ENCODE measurements at regions not wholly inside any gene's neighbourhood (a gene's known extent, or its start where the extent isn't known, plus 50 kb on each side); places are given as distances from the start of the nearest gene placed in this dataset.
"Not testable (repeated sequence)": the region's sequence is repeated elsewhere in the genome, so short reads cannot be mapped to it uniquely, and the experiment has no call there.

DNA sequence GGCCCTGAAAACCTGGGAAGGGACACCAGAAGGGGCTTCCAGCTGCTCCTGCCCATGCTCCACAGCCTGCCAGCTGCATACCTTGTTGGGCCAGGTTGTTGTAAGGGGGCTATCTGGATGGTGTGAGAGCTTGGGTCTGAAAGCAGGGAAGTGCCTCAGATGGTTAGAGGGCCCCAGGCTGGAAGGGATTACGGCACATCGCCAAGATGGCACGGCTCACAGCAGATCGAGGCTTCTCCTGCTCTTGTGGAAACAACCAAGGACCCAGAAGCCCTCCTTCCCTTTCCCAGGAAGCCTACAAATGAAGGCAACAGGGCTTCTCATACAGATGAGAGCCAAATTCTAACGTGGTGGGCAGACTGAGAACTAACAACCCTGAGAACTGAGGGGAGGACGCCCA lies 121.7 kb upstream of the ADCY2 start:
- DNase-seq (ENCODE audit: low read depth in 2 of 2): no peak

- not testable (repeated sequence) for DNase-seq (ENCODE audit: low read depth in 2 of 2)
These were observed 106.3 kb upstream of the ADCY2 start for GRCh38 chr5:7289634-7290033.

DNA sequence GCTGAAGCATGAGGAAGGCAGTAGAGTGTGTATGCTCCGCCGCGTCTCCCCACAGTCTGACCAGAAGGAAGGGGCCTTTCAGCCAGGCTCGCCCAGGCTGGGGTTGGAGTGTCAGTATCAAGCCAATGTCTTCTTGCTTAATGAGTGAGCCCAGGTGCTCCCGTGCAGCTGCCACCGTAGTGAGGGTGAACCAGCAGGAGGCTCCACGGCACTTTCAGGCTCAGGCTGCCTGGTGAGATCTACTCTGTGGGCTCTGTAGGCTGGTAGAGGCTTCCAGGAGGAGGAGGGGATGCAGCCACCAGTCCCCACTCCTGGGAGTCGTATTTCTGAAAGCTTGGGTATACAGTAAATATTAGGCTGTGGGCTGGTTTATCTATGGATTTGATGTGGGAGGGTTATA lies 98.1 kb upstream of the ADCY2 start:
- not testable (repeated sequence) for DNase-seq (ENCODE audit: low read depth in 2 of 2)

GRCh38 chr5:7299731-7300130 lies 96.2 kb upstream of the ADCY2 start:
- not testable (repeated sequence) for DNase-seq (ENCODE audit: low read depth in 2 of 2)

- DNase-seq (ENCODE audit: low read depth in 2 of 2): not testable (repeated sequence)
These were observed 90.8 kb upstream of the ADCY2 start for GRCh38 chr5:7305000-7305674.

DNA sequence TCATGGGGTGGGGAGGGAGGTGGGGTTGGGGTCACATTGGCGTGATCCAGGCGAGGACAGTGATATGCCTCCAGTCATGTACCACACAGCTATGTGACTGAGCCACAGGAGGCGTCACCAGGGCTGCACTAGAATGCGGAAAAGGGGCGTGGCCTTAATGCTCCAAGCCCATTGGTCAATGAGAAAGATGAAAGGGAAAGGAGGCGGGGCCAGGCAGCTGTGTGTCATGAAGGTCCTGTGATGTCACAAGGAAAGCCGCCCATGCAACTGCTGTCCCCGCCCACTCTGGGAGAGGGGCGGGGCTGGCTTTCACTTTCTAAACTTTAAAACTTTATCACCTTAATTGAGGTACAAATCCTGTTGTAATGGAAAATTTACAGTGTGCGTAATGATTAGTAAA lies 89.4 kb upstream of the ADCY2 start:
- DNase-seq (ENCODE audit: low read depth in 2 of 2): not testable (repeated sequence)

- DNase-seq (ENCODE audit: low read depth in 2 of 2): not testable (repeated sequence)
These were observed 88.2 kb upstream of the ADCY2 start for GRCh38 chr5:7307709-7308108.

- not testable (repeated sequence) for DNase-seq (ENCODE audit: low read depth in 2 of 2)
These were observed 86.2 kb upstream of the ADCY2 start for GRCh38 chr5:7309715-7310114.

DNA sequence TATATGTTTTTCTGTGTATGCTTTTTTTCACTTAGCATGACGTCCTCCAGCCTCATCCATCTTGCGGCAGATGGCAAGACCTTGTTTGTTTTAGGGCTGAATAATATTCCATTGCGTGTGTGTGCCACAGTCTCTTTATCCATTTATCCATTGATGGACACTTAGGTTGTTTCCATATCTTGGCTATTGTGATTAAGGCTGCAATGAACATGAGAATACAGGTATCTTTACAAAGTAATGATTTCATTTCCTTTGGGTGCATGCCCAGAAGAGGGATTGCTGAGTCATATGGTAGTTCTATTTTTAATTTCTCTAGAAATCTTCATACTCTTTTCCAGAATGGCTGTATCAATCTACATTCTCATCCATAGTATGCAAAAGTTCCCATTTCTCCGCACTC lies 85.3 kb upstream of the ADCY2 start:
- DNase-seq (ENCODE audit: low read depth in 2 of 2): not testable (repeated sequence)

- no peak for DNase-seq (ENCODE audit: low read depth in 2 of 2)
These were observed 80.8 kb upstream of the ADCY2 start for GRCh38 chr5:7315118-7315517.

DNA sequence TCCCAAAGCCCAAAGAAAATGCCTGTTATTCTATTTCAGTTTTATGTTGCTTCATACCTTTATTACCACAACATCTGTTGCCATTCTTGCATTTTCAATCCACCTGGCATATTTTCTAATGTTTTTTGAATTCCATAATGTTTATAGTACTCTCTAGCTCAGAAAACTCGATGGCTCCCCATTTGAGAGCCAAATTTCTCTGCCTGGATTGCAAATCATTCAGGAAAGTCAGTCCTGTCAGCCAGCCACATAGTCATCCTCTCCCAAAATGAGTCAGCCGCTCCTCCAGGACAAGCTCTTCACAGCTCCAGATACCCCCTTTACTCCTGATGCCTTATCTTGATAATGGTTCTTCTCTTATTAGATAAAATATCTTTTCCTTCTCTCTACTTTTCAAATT lies 78.2 kb upstream of the ADCY2 start:
- no peak for DNase-seq (ENCODE audit: low read depth in 2 of 2)

DNA sequence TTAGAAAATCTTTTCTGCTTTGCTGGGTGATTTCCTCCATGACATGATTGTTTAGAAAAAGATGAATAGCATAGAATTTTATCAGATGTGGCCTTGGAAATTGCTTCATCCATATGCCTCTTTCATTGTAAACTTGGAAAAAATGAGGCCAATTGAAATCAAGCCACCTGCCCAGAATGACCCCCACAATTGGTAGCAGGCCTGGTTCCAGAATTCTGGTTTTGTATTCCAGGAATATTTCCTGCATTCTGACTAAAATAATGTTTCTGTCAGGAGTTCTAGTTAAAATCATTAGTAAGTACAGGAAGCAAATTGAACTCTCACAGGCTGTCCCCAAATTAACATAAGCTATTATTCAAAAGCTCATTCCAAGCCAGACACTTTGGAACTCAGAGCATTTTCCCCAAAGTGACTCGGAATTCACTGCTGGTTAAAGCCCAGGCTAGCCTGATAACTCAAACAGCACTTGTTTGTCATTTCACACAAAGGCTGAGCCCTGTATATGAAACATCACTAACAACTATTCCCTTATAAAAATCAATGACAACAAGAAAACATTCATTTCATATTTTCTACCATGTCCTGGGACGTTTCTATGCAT lies 75.1 kb upstream of the ADCY2 start:
- DNase-seq (ENCODE audit: low read depth in 2 of 2): no peak

DNA sequence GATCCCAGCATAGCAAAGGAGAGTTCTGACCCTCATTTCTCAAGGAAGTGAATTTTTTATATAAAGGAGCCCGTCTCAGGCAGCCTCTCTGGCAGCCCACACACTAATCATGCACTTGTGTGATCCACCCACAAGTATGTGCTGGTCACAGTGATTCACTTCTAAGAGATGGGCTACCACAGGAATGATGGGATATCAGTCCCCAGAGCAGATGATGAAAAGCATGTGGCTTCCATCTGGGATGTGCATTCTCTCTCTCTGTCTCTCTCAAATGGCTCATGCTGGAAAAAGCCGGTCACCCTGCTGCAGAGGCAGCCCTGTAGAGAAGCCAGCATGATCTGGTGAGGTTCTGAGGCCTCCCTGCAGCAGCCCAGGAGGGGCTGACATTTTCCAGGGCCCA lies 74.2 kb upstream of the ADCY2 start:
- DNase-seq (ENCODE audit: low read depth in 2 of 2): no peak

DNA sequence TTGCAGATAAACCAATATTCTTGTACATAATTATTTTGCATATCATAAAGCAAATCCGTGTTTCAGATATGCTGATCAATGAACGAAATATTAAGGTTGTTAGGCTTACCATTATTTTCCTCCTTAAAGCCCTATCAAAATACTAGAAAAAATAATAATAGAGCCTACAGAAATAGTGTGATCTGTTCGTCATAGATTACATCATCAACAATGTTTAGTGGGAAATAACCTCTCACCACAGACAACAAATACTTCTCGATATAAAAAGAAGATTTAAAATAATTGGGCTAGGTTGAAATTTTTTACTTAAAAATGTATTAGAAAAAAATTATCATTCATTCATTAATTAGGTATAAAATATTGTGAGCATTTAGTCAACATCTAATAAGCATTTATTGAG lies 71.0 kb upstream of the ADCY2 start:
- no peak for DNase-seq (ENCODE audit: low read depth in 2 of 2)

DNA sequence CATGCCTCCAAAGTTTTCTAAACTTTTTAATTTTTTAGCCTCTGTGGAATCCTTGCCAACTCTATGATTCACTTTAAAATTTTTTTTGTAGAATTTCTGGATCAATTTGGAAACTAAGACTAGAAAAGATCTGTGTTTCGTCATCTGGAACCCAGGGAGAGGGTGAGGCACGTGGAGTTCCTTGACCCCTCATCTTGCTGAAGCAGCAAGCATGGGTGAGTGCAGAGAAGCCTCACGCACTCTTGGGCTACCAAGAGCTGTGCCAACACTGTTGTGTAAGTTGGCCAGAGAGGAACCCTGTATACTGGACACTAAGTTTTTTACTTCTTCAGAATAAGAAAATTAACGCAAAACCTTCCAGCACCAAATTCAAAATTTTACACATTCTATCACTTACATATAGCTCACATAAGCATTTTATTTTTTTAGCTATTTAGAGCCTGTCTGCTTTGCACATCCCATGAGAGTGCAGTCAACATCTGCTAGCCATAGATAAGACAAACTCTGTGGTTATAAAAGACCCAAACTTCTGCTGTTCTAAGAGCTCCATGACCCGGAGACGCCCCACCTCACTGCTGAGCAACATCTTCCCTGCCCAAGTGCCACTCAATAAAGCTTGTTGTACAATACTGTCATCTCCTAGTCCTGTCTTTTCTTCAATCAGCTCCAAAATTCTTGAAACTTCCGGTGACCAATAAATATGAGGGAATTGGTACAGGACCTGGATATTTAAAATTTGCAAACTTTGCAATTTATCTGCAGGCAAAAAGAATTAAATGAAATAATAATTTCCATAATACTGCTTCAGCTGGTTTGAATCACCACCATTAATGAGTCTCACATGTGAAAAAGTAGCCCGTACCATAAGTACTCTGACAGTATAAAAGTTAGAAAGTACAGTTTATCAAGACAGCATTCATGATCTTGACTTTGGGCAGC lies 69.7 kb upstream of the ADCY2 start:
- no peak for DNase-seq (ENCODE audit: low read depth in 2 of 2)

DNA sequence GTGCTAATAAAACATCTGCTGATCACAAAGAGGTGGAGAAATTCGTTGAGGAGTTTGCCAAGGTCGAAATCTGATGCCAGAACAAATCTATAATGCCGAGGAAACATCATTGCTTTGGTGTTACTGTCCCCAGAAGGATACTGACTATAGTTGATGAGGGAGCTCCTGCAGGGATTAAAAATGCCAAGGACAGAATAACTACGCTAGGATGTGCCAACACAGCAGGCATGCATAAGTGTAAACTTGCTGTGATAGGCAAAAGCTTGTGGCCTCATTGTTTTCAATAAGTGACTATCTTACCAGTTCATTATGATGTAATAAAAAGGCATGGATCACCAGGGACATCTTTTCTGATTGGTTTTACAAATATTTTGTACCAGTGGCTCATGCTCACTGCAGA lies 66.8 kb upstream of the ADCY2 start:
- DNase-seq (ENCODE audit: low read depth in 2 of 2): no peak

GRCh38 chr5:7329712-7330111 lies 66.2 kb upstream of the ADCY2 start:
- DNase-seq (ENCODE audit: low read depth in 2 of 2): no peak

- no peak for DNase-seq (ENCODE audit: low read depth in 2 of 2)
These were observed 65.7 kb upstream of the ADCY2 start for GRCh38 chr5:7330256-7330655.

GRCh38 chr5:7331131-7331530 lies 64.8 kb upstream of the ADCY2 start:
- no peak for DNase-seq (ENCODE audit: low read depth in 2 of 2)

All from stimulated activated CD8-positive, alpha-beta memory T cell treated with anti-CD3 and anti-CD28 coated beads, Interleukin-7, amount 100 ng/mL, for 4 hours (primary cell).